Globus pallidus (tissue), 1 donor: ENCODE measurements at regions not wholly inside any gene's neighbourhood (a gene's known extent, or its start where the extent isn't known, plus 50 kb on each side); places are given as distances from the start of the nearest gene placed in this dataset.

Source experiments
- DNase-seq: peaks from one replicate; pipeline ENCODE4 v3.0.0-alpha.2; 2015; ENCODE audit warnings: low spot score

- DNase-seq = no peak
Observed at GRCh38 chr10:83580373-83581012, 558.8 kb upstream of the GHITM start.

GRCh38 chr10:83582407-83583095 lies 556.8 kb upstream of the GHITM start:
- DNase-seq = no peak

GRCh38 chr10:83585686-83586085 lies 553.6 kb upstream of the GHITM start:
- no peak for DNase-seq

GRCh38 chr10:83592337-83592935 lies 546.9 kb upstream of the GHITM start:
- no peak for DNase-seq

- DNase-seq = no peak
Observed at GRCh38 chr10:83603708-83604107, 535.6 kb upstream of the GHITM start.

GRCh38 chr10:83605783-83606630 lies 533.3 kb upstream of the GHITM start:
- peak; percentile 5 for DNase-seq

GRCh38 chr10:83607959-83608745 lies 531.2 kb upstream of the GHITM start:
- no peak for DNase-seq

- DNase-seq = no peak
Observed at GRCh38 chr10:83612050-83612449, 527.3 kb upstream of the GHITM start.

- DNase-seq = no peak
Observed at GRCh38 chr10:83612746-83613145, 526.6 kb upstream of the GHITM start.

GRCh38 chr10:83617172-83617571 lies 522.1 kb upstream of the GHITM start:
- no peak for DNase-seq

- no peak for DNase-seq
Observed at GRCh38 chr10:83617692-83618545, 521.4 kb upstream of the GHITM start.

- DNase-seq = no peak
Observed at GRCh38 chr10:83625831-83626360, 513.4 kb upstream of the GHITM start.

GRCh38 chr10:83632701-83633100 lies 506.6 kb upstream of the GHITM start:
- DNase-seq = no peak

GRCh38 chr10:83633547-83633946 lies 505.8 kb upstream of the GHITM start:
- DNase-seq = no peak

GRCh38 chr10:83636826-83637225 lies 502.5 kb upstream of the GHITM start:
- DNase-seq = no peak

- DNase-seq = no peak
Observed at GRCh38 chr10:83647526-83647925, 491.8 kb upstream of the GHITM start.

GRCh38 chr10:83648201-83648600 lies 491.1 kb upstream of the GHITM start:
- DNase-seq = no peak

GRCh38 chr10:83649471-83649870 lies 489.8 kb upstream of the GHITM start:
- DNase-seq = no peak

- DNase-seq = no peak
Observed at GRCh38 chr10:83654689-83655088, 484.6 kb upstream of the GHITM start.

GRCh38 chr10:83656924-83657323 lies 482.4 kb upstream of the GHITM start:
- DNase-seq = no peak

GRCh38 chr10:83657487-83657886 lies 481.8 kb upstream of the GHITM start:
- no peak for DNase-seq
